ENCODE measurements at regions not wholly inside any gene's neighbourhood (a gene's known extent, or its start where the extent isn't known, plus 50 kb on each side); places are given as distances from the start of the nearest gene placed in this dataset.

- TF ChIP-seq CTCF (IDR thresholded peaks at IDR 0.05) (no peak), POLR2A (IDR thresholded peaks at IDR 0.05) (no peak)
Observed at GRCh38 chr1:67887146-67887545, 53.9 kb upstream of the GNG12 start.

All from heart left ventricle (tissue), 13 donors.